Right lung (tissue), 2 donors: ENCODE measurements at regions not wholly inside any gene's neighbourhood (a gene's known extent, or its start where the extent isn't known, plus 50 kb on each side); places are given as distances from the start of the nearest gene placed in this dataset.
"Not testable (repeated sequence)": the region's sequence is repeated elsewhere in the genome, so short reads cannot be mapped to it uniquely, and the experiment has no call there.

Source experiments
- DNase-seq, 2 donors: peaks; one replicate each; pipeline ENCODE4 v3.0.0-alpha.2; 2013

GRCh38 chr5:41995193-41995592, 70.1 kb downstream of the FBXO4 start:
- no peak for DNase-seq

- no peak for DNase-seq
Measured at GRCh38 chr5:42001673-42002072, 76.6 kb downstream of the FBXO4 start.

GRCh38 chr5:42003852-42004251, 78.8 kb downstream of the FBXO4 start:
- DNase-seq, result not testable (repeated sequence)

GRCh38 chr5:42005561-42006153, 80.6 kb downstream of the FBXO4 start:
- peak in 1 of 2 donors; percentile 5 for DNase-seq

- DNase-seq, result no peak
Measured at GRCh38 chr5:42013561-42013960, 88.5 kb downstream of the FBXO4 start.

- DNase-seq, result no peak
Measured at GRCh38 chr5:42015254-42015653, 90.2 kb downstream of the FBXO4 start.

GRCh38 chr5:42015681-42016080, 90.6 kb downstream of the FBXO4 start:
- DNase-seq, result no peak

GRCh38 chr5:42020788-42021530, 95.9 kb downstream of the FBXO4 start:
- DNase-seq, result no peak

GRCh38 chr5:42021923-42022322, 96.8 kb downstream of the FBXO4 start:
- DNase-seq, result no peak

GRCh38 chr5:42022383-42022972, 97.4 kb downstream of the FBXO4 start:
- DNase-seq, result no peak

GRCh38 chr5:42026446-42026845, 101.4 kb downstream of the FBXO4 start:
- no peak for DNase-seq

- DNase-seq, result no peak
Measured at GRCh38 chr5:42032137-42032536, 107.1 kb downstream of the FBXO4 start.

- DNase-seq, result no peak
Measured at GRCh38 chr5:42035526-42035925, 110.4 kb downstream of the FBXO4 start.

GRCh38 chr5:42036379-42036778, 111.3 kb downstream of the FBXO4 start:
- DNase-seq, result no peak

GRCh38 chr5:42037379-42037932, 112.4 kb downstream of the FBXO4 start:
- no peak for DNase-seq

- no peak for DNase-seq
Measured at GRCh38 chr5:42043400-42043799, 118.3 kb downstream of the FBXO4 start.

GRCh38 chr5:42057254-42057690, 132.2 kb downstream of the FBXO4 start:
- peak in 1 of 2 donors; percentile 10 for DNase-seq

GRCh38 chr5:42059291-42059690, 134.2 kb downstream of the FBXO4 start:
- no peak for DNase-seq

- DNase-seq, result no peak
Measured at GRCh38 chr5:42059778-42060464, 134.8 kb downstream of the FBXO4 start.

- DNase-seq, result peak; percentile 54 to 65
Measured at GRCh38 chr5:42061121-42061520, 136.0 kb downstream of the FBXO4 start.

- no peak for DNase-seq
Measured at GRCh38 chr5:42064821-42065220, 139.7 kb downstream of the FBXO4 start.

- peak; percentile 42 to 55 for DNase-seq
Measured at GRCh38 chr5:42066131-42066530, 141.1 kb downstream of the FBXO4 start.
